ENCODE measurements at regions not wholly inside any gene's neighbourhood (a gene's known extent, or its start where the extent isn't known, plus 50 kb on each side); places are given as distances from the start of the nearest gene placed in this dataset.

DNA sequence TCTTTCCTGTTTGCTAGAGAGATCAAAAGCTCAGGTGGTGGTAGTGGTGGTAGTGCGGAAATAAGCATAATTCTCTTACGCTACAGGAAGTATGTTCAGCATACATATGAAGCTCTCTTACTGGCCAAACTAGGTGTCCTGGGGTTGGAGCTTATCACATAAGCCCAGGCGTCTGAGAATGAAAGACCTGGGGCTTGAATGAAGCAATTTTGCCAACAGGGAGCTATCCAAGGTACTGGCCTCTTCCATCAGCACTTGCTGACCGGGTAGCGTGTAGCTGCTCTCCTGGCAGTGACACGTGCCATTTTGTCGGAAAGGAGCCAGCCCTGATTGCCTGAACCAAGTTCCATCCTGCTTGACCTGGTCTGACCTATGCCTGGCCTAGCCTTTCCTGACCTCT, 65.9 kb upstream of the HPF1 start:
- no peak for TF ChIP-seq EZH2 (IDR thresholded peaks at IDR 0.05; ENCODE audit: borderline replicate concordance, low read depth, low read length, poor library complexity, severe bottlenecking)
- TF ChIP-seq, protein P1, sequence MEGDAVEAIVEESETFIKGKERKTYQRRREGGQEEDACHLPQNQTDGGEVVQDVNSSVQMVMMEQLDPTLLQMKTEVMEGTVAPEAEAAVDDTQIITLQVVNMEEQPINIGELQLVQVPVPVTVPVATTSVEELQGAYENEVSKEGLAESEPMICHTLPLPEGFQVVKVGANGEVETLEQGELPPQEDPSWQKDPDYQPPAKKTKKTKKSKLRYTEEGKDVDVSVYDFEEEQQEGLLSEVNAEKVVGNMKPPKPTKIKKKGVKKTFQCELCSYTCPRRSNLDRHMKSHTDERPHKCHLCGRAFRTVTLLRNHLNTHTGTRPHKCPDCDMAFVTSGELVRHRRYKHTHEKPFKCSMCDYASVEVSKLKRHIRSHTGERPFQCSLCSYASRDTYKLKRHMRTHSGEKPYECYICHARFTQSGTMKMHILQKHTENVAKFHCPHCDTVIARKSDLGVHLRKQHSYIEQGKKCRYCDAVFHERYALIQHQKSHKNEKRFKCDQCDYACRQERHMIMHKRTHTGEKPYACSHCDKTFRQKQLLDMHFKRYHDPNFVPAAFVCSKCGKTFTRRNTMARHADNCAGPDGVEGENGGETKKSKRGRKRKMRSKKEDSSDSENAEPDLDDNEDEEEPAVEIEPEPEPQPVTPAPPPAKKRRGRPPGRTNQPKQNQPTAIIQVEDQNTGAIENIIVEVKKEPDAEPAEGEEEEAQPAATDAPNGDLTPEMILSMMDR (conservative IDR thresholded peaks at IDR 0.05; ENCODE audit: low read depth, low read length): no peak

Measured in A673 (cell line).